ENCODE measurements at regions not wholly inside any gene's neighbourhood (a gene's known extent, or its start where the extent isn't known, plus 50 kb on each side); places are given as distances from the start of the nearest gene placed in this dataset.

DNA sequence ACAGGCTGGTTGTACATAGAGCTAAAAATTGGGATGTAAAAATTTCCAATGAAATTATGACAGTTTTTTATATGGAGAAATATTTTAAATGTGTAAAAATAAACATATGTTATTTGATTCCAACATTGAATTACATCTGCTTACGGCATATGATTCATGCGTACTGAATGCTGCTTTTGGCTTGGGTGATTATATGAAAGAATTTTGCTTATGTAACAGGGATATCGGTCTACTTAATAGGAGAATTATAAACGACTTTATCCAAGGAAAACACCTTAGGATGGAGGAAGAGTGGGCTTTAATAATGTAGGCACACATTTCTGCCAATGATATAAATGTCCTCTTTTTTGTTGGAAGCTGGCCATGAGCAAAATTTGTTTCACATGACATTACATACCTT lies 197.3 kb upstream of the GOT2 start:
- Histone ChIP-seq H3K27ac (ENCODE audit: low read depth, low read length) (no peak overlapping the region), H3K9me3 (ENCODE audit: control insufficient read depth in 1 of 2, low read length in 2 of 2) (peaks cover 0 to 9% of the 10 kb centered on the region in 2 donors), H3K9ac (ENCODE audit: low read depth in 1 of 2, low read length in 2 of 2) (no peak overlapping the region), H3K4me1 (ENCODE audit: control insufficient read depth in 1 of 2, insufficient read depth in 2 of 2, low read length in 2 of 2) (no peaks in the 10 kb centered on the region), H3K36me3 (ENCODE audit: control insufficient read depth in 1 of 2, insufficient read depth in 2 of 2, low read length in 2 of 2) (no peaks in the 10 kb centered on the region), H3K4me3 (ENCODE audit: low read depth in 1 of 2, low read length in 2 of 2) (no peak overlapping the region), H3K27me3 (ENCODE audit: control insufficient read depth in 1 of 2, insufficient read depth in 2 of 2, low read length in 2 of 2) (no peaks in the 10 kb centered on the region)

- H3K27ac ChIP-seq (ENCODE audit: low read depth, low read length) = no peak overlapping the region
- H3K36me3 ChIP-seq (ENCODE audit: control insufficient read depth in 1 of 2, insufficient read depth in 2 of 2, low read length in 2 of 2) = no peaks in the 10 kb centered on the region
- H3K9ac ChIP-seq (ENCODE audit: low read depth in 1 of 2, low read length in 2 of 2) = no peak overlapping the region
- H3K4me3 ChIP-seq (ENCODE audit: low read depth in 1 of 2, low read length in 2 of 2) = no peak overlapping the region
- H3K27me3 ChIP-seq (ENCODE audit: control insufficient read depth in 1 of 2, insufficient read depth in 2 of 2, low read length in 2 of 2) = no peaks in the 10 kb centered on the region
- H3K4me1 ChIP-seq (ENCODE audit: control insufficient read depth in 1 of 2, insufficient read depth in 2 of 2, low read length in 2 of 2) = no peaks in the 10 kb centered on the region
- peaks cover 4 to 8% of the 10 kb centered on the region in 2 donors for H3K9me3 ChIP-seq (ENCODE audit: control insufficient read depth in 1 of 2, low read length in 2 of 2)
Observed at GRCh38 chr16:58923094-58923493, 189.0 kb upstream of the GOT2 start.

- Histone ChIP-seq H3K9me3 (ENCODE audit: control insufficient read depth in 1 of 2, low read length in 2 of 2) (no peaks in the 10 kb centered on the region), H3K4me3 (ENCODE audit: low read depth in 1 of 2, low read length in 2 of 2) (no peak overlapping the region), H3K4me1 (ENCODE audit: control insufficient read depth in 1 of 2, insufficient read depth in 2 of 2, low read length in 2 of 2) (no peaks in the 10 kb centered on the region), H3K27me3 (ENCODE audit: control insufficient read depth in 1 of 2, insufficient read depth in 2 of 2, low read length in 2 of 2) (no peaks in the 10 kb centered on the region), H3K27ac (ENCODE audit: low read depth, low read length) (no peak overlapping the region), H3K9ac (ENCODE audit: low read depth in 1 of 2, low read length in 2 of 2) (no peak overlapping the region), H3K36me3 (ENCODE audit: control insufficient read depth in 1 of 2, insufficient read depth in 2 of 2, low read length in 2 of 2) (no peaks in the 10 kb centered on the region)
Observed at GRCh38 chr16:58913456-58913855, 179.3 kb upstream of the GOT2 start.

- Histone ChIP-seq H3K27me3 (ENCODE audit: control insufficient read depth in 1 of 2, insufficient read depth in 2 of 2, low read length in 2 of 2) (no peaks in the 10 kb centered on the region), H3K36me3 (ENCODE audit: control insufficient read depth in 1 of 2, insufficient read depth in 2 of 2, low read length in 2 of 2) (no peaks in the 10 kb centered on the region), H3K27ac (ENCODE audit: low read depth, low read length) (no peak overlapping the region), H3K9me3 (ENCODE audit: control insufficient read depth in 1 of 2, low read length in 2 of 2) (no peaks in the 10 kb centered on the region), H3K4me3 (ENCODE audit: low read depth in 1 of 2, low read length in 2 of 2) (no peak overlapping the region), H3K9ac (ENCODE audit: low read depth in 1 of 2, low read length in 2 of 2) (no peak overlapping the region), H3K4me1 (ENCODE audit: control insufficient read depth in 1 of 2, insufficient read depth in 2 of 2, low read length in 2 of 2) (no peaks in the 10 kb centered on the region)
Observed at GRCh38 chr16:58912571-58912970, 178.5 kb upstream of the GOT2 start.

DNA sequence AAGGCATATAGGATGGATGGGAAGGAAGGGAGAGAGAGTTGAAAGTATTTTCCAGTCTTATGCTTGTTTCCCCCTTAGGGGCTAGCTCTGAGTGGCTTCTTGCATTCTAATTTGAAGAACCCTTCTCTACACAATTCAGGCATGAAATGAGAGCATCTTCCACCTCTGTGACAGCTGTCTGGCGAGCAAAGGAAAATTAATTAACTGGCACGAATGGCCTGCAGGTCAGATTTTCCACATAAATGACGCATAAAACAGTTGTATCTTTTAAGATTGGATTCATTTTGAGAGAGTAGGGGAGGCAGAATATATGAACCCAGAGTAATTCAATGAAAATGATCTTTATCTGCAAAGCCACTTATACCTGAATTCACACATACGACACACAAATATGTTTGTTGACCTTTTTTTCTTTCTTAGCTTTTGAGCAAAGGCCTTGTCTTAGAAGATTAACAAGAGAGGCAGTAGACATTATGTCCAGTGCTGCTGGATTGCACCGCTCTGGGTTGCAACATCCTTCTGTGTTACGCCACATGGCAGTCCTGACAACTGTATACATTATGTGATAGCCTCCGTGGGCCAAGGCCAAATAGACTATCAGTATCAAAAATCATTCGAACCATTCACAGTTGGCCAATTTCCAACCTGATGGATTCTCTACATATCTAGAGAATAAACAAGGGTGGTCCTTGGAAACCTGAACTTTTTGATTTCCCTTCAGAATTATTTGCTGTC lies 173.0 kb upstream of the GOT2 start:
- no peaks in the 10 kb centered on the region for H3K36me3 ChIP-seq (ENCODE audit: control insufficient read depth in 1 of 2, insufficient read depth in 2 of 2, low read length in 2 of 2)
- H3K9ac ChIP-seq (ENCODE audit: low read depth in 1 of 2, low read length in 2 of 2) = no peak overlapping the region
- H3K4me1 ChIP-seq (ENCODE audit: control insufficient read depth in 1 of 2, insufficient read depth in 2 of 2, low read length in 2 of 2) = no peaks in the 10 kb centered on the region
- H3K4me3 ChIP-seq (ENCODE audit: low read depth in 1 of 2, low read length in 2 of 2) = no peak overlapping the region
- no peaks in the 10 kb centered on the region for H3K27me3 ChIP-seq (ENCODE audit: control insufficient read depth in 1 of 2, insufficient read depth in 2 of 2, low read length in 2 of 2)
- H3K9me3 ChIP-seq (ENCODE audit: control insufficient read depth in 1 of 2, low read length in 2 of 2) = no peaks in the 10 kb centered on the region
- H3K27ac ChIP-seq (ENCODE audit: low read depth, low read length) = no peak overlapping the region

GRCh38 chr16:58904291-58904690 lies 170.2 kb upstream of the GOT2 start:
- Histone ChIP-seq H3K36me3 (ENCODE audit: control insufficient read depth in 1 of 2, insufficient read depth in 2 of 2, low read length in 2 of 2) (no peaks in the 10 kb centered on the region), H3K27ac (ENCODE audit: low read depth, low read length) (no peak overlapping the region), H3K9me3 (ENCODE audit: control insufficient read depth in 1 of 2, low read length in 2 of 2) (no peaks in the 10 kb centered on the region), H3K27me3 (ENCODE audit: control insufficient read depth in 1 of 2, insufficient read depth in 2 of 2, low read length in 2 of 2) (no peaks in the 10 kb centered on the region), H3K4me3 (ENCODE audit: low read depth in 1 of 2, low read length in 2 of 2) (no peak overlapping the region), H3K4me1 (ENCODE audit: control insufficient read depth in 1 of 2, insufficient read depth in 2 of 2, low read length in 2 of 2) (no peaks in the 10 kb centered on the region), H3K9ac (ENCODE audit: low read depth in 1 of 2, low read length in 2 of 2) (no peak overlapping the region)

- Histone ChIP-seq H3K27ac (ENCODE audit: low read depth, low read length) (no peak overlapping the region), H3K27me3 (ENCODE audit: control insufficient read depth in 1 of 2, insufficient read depth in 2 of 2, low read length in 2 of 2) (no peaks in the 10 kb centered on the region), H3K4me3 (ENCODE audit: low read depth in 1 of 2, low read length in 2 of 2) (no peak overlapping the region), H3K9me3 (ENCODE audit: control insufficient read depth in 1 of 2, low read length in 2 of 2) (no peaks in the 10 kb centered on the region), H3K4me1 (ENCODE audit: control insufficient read depth in 1 of 2, insufficient read depth in 2 of 2, low read length in 2 of 2) (no peaks in the 10 kb centered on the region), H3K36me3 (ENCODE audit: control insufficient read depth in 1 of 2, insufficient read depth in 2 of 2, low read length in 2 of 2) (no peaks in the 10 kb centered on the region), H3K9ac (ENCODE audit: low read depth in 1 of 2, low read length in 2 of 2) (no peak overlapping the region)
Observed at GRCh38 chr16:58889516-58889915, 155.4 kb upstream of the GOT2 start.

- Histone ChIP-seq H3K4me3 (ENCODE audit: low read depth in 1 of 2, low read length in 2 of 2) (no peak overlapping the region), H3K27ac (ENCODE audit: low read depth, low read length) (no peak overlapping the region), H3K9me3 (ENCODE audit: control insufficient read depth in 1 of 2, low read length in 2 of 2) (peaks cover 0 to 2% of the 10 kb centered on the region in 2 donors), H3K4me1 (ENCODE audit: control insufficient read depth in 1 of 2, insufficient read depth in 2 of 2, low read length in 2 of 2) (no peaks in the 10 kb centered on the region), H3K36me3 (ENCODE audit: control insufficient read depth in 1 of 2, insufficient read depth in 2 of 2, low read length in 2 of 2) (no peaks in the 10 kb centered on the region), H3K27me3 (ENCODE audit: control insufficient read depth in 1 of 2, insufficient read depth in 2 of 2, low read length in 2 of 2) (no peaks in the 10 kb centered on the region), H3K9ac (ENCODE audit: low read depth in 1 of 2, low read length in 2 of 2) (no peak overlapping the region)
Observed at GRCh38 chr16:58885528-58886170, 151.5 kb upstream of the GOT2 start.

- Histone ChIP-seq H3K9ac (ENCODE audit: low read depth in 1 of 2, low read length in 2 of 2) (no peak overlapping the region), H3K27me3 (ENCODE audit: control insufficient read depth in 1 of 2, insufficient read depth in 2 of 2, low read length in 2 of 2) (no peaks in the 10 kb centered on the region), H3K4me1 (ENCODE audit: control insufficient read depth in 1 of 2, insufficient read depth in 2 of 2, low read length in 2 of 2) (no peaks in the 10 kb centered on the region), H3K9me3 (ENCODE audit: control insufficient read depth in 1 of 2, low read length in 2 of 2) (peaks cover 0 to 2% of the 10 kb centered on the region in 2 donors), H3K4me3 (ENCODE audit: low read depth in 1 of 2, low read length in 2 of 2) (no peak overlapping the region), H3K36me3 (ENCODE audit: control insufficient read depth in 1 of 2, insufficient read depth in 2 of 2, low read length in 2 of 2) (no peaks in the 10 kb centered on the region), H3K27ac (ENCODE audit: low read depth, low read length) (no peak overlapping the region)
Observed at GRCh38 chr16:58884141-58884540, 150.0 kb upstream of the GOT2 start.

DNA sequence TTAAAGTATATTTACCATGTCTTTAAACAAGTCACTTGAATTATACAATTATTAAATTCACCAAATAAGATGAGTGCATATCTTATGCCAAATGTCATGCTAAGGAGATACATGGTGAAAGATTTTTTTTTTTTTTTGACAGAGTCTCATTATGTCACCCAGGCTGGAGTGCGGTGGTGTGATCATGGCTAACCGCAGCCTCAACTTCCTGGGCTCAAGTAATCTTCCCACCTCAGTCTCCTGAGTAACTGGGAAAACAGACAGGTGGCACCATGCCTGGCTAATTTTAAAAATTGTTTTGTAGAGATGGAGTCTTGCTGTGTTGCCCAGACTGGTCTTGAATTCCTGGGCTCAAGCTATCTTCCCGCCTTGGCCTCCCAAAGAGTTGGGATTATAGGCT lies 149.0 kb upstream of the GOT2 start:
- Histone ChIP-seq H3K27ac (ENCODE audit: low read depth, low read length) (no peak overlapping the region), H3K9ac (ENCODE audit: low read depth in 1 of 2, low read length in 2 of 2) (no peak overlapping the region), H3K9me3 (ENCODE audit: control insufficient read depth in 1 of 2, low read length in 2 of 2) (peaks cover 0 to 2% of the 10 kb centered on the region in 2 donors), H3K36me3 (ENCODE audit: control insufficient read depth in 1 of 2, insufficient read depth in 2 of 2, low read length in 2 of 2) (no peaks in the 10 kb centered on the region), H3K27me3 (ENCODE audit: control insufficient read depth in 1 of 2, insufficient read depth in 2 of 2, low read length in 2 of 2) (no peaks in the 10 kb centered on the region), H3K4me3 (ENCODE audit: low read depth in 1 of 2, low read length in 2 of 2) (no peak overlapping the region), H3K4me1 (ENCODE audit: control insufficient read depth in 1 of 2, insufficient read depth in 2 of 2, low read length in 2 of 2) (no peaks in the 10 kb centered on the region)

Measured in duodenal mucosa (tissue), 2 donors.